Inflammatory macrophage treated with lipopolysaccharide for 4 hours (primary cell): ENCODE measurements at regions not wholly inside any gene's neighbourhood (a gene's known extent, or its start where the extent isn't known, plus 50 kb on each side); places are given as distances from the start of the nearest gene placed in this dataset.
A peak's percentile ranks its signal among the peaks of the same experiment; 100 is the strongest.

Source experiments
- DNase-seq: peaks from one replicate; pipeline ENCODE4 v3.0.0-alpha.2; 2020

DNA sequence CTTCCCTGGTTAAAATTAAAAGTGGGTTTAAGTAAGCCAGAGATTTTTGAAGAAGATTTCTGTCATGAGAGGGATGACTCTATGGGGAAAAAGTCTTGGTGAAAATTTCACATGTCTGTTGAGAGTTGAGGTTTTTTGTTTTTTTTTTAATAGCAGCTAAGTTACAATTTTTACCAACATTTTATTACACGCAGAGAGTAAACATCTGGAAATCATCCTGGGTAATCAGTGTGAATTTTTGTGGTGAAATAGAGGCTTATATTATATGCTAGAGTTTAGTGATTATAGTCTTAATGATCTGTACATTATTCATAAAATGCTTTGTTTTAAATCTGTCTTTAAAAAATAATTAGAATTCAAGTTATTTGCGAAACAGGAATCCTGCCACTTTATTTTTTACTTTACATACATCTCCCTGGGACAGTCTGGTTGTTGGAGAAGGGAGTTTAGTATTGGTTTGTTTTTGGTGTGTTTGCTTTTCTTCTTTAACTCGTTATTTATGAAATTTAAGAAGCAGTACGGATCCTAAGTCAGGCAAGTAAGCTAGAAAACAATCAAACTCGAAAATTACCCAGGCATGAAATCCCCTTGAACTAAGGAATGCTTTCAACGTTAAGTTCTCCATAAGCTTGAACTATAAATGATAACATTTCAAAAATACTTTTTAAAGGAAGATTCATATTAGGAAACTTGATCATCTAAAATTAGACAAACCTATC is 143.4 kb upstream of the TSC22D2 start:
- no peak for DNase-seq

DNA sequence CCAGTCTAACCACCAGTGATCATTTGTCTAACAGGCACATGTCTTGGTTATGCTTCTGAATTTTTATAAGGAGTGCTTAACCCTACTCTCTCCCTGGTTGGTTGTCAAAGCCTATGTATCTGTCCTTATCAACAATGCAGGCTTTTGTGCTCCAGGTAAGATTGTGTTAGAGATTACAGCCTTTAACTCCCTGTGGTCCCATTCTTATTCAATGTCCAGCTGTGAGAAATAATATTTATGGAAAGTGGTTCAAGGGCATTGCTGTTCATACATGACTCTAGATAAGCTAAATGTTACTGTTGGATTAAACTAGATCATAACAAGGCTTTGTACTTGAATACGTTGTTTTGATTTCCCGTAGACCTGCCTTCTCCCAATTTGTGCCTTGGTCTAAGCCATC is 146.1 kb upstream of the TSC22D2 start:
- DNase-seq: no peak

DNA sequence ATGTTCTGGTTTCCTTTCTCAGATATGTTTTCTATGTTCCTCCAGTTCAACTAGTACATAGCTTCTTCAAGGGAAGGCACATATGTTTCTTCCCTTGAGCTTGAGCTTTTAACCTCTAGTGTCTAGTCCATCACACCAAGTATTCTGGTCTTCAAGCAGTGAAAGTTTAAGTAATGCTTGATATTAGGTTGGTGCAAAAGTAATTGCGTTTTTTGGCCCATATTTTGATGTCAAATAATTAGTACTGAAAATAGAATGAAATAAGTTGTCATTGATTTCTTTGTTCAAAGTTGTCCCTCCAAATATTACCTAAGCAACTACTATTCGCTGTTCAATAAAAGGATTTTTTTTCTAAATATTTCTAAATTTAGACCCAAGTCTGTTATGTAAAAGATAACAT is 146.7 kb upstream of the TSC22D2 start:
- no peak for DNase-seq

DNA sequence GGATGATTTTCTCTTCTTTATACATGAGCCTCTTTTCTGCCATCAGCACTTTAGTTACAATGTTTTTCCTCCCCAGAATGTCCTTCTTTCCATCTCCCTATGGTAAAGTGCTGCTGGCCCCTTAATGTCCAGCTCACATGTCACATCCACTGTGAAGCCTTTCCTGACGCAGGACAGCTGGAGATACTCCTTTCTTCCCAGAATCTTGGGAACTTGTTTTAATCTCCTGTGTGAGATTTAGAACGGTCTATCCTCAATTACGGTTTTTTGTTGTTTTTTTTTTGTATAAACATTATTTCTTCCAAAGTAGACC is 147.7 kb upstream of the TSC22D2 start:
- DNase-seq: no peak

DNA sequence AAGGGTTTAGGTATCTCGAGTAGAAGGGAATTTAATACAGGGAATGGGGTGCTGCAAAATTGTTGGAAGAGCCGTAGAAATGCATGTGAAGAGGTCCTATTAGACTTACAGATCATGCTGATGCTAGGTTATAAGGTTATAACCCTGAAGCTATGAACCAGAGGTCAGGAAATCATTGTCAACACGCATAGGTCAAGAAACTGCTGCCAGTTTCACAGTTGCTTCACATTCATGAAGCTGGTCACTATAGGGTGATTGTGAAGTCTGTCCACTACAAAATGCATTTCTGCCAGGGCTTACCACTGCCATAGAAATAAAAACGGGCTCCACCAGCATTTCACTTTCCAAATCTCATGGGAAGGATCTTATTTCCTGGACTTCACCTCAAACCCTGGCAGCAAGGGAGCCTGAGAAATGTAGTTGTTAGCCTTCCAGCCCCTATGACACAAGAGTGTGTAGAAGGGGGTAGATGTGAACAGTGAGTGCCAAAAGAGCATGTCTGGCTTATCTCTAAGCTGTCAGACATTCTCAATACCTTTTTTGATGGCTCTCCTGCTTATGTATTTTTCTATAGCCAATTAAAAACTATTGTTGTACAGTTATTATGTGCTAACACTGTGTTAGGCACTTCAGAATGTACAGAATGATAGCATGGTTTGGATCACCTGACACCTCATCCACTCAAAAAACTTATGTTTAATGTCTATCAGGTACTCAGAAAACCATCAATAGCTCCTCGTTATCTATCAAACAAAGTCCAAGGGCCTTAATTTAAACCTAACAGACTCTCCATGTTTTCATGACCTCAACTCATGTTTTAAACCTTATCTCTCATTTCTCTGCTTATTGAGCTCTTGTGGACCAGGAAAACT is 148.3 kb upstream of the TSC22D2 start:
- DNase-seq: no peak

DNA sequence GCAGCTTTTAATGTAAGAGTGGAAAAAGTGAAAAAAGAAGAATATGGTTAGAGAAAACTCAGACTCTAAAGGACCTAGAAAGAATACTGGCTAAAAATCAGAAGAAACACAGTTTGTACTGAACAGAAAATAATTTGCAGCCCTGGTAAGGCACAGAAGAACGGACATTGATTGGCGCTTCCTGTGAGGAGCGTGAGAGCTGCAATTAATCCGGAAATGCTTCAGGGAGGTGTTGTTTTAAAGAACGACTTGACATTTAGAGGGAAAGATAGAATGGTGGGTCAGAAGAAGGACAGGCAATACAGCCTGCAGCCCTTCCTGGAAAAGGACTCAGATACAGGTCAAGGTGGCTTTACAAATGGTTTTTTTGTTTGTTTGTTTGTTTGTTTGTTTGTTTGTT is 151.3 kb upstream of the TSC22D2 start:
- no peak for DNase-seq

DNA sequence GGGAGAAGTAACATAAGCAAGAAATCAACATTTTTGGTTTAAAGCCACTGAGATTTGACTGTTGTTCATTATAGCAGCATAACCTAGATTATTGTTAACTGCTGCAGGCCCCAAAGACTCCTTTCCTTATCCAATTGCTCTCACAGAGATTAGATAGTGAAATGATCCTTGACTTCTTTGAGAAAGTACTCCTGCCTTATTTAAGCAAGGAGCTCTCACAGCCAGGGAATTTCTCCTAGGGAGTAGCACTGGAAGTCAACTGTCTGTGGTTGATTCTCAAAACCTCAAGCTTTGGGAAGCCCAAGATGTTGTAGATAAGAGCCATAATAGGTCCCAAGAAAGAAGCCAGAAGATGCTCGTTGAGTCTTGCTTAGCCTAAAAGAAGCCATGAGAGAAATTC is 151.8 kb upstream of the TSC22D2 start:
- no peak for DNase-seq

DNA sequence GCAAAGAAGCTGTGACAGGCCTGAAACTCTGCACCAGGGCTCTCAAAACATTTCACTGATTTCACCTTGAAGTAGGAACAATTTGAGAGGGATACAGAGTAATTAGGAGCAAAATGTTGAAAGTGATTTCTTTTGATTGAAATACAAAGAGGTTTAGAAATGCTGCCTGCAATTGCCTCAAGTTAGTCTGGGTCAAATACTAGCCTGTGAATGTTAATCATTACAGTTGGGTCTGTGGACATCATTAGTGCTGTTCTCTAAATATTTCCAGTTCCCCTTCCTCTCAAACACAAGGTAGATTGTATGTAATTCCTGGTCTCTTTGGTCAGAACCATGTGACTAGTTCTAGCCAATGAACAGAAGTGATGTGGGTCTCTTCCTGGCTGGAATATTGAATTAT is 152.3 kb upstream of the TSC22D2 start:
- no peak for DNase-seq

DNA sequence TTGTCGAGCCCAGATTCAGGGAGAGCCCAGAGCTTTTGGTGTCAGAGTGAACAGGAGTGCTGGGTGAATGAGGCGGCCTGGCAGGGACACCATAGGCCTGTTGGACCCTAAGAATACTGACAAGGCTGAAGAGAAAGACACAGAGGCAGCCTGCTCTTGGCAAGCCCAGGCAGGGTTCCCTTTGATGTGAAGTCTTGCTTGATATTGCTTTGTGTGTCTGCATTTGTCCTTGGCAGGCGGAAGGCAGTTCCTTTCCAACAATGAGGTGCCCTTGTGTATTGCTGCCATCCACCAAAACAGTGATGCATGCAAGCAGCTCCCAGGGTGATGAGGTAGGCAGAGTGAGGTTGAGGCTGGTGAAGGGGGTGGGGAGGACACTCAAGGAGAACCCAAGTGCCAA is 152.7 kb upstream of the TSC22D2 start:
- DNase-seq: no peak

DNA sequence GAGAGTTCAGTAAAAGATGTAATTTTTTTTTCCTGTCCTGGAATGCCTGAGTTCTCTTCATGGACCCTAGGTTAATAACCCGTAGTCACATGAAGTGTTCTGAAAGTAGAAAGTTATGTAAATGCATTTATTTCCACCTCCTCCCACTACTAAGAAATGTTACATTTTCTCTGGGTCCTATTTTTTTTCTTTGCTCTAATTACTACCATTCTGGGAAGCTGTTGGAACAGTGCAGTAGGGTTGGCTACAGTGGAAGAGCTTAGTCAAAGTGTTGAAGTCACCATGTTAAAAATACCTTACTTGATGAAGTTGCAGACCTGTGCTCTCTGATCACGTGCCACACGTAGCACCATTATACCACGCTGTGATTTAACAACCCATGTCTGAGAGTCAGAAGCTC is 153.8 kb upstream of the TSC22D2 start:
- DNase-seq: no peak

DNA sequence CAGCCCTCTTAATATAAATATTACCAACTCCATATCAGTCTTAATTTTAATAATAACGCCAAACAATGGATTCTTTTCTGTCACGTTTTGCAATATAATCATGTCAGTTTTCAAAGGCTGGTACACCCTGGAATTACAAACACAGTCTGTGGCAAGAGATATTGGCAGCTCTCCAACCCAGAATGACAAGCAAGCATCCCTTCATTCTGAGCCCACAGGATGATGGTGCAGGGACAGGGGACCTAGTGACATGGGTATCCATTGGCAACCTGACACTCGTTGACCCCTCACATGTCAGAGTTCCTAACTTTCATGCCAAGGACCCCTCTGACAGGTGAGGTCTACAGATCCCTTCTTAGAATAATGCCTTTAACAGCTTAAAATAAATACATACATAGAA is 154.5 kb upstream of the TSC22D2 start:
- DNase-seq: peak; percentile 43

DNA sequence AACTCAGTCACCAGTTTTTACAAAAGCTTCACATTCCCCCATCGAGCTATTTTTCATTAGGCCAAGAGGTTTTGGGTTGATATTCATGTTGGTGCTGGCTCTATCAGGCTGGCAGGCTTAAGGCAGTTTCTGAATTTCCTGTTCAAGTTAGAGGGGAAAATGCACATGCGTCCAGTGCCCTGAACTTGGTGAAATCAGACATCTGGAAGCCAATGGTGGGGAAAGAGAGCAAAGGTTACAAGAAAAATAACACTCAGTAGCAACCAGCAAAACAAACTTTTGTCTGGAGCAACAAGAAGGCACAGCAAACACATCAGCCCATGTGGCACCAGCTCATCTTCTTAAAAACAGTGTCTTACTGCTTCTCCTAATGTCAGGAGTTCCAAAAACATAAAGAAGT is 155.6 kb upstream of the TSC22D2 start:
- DNase-seq: no peak

DNA sequence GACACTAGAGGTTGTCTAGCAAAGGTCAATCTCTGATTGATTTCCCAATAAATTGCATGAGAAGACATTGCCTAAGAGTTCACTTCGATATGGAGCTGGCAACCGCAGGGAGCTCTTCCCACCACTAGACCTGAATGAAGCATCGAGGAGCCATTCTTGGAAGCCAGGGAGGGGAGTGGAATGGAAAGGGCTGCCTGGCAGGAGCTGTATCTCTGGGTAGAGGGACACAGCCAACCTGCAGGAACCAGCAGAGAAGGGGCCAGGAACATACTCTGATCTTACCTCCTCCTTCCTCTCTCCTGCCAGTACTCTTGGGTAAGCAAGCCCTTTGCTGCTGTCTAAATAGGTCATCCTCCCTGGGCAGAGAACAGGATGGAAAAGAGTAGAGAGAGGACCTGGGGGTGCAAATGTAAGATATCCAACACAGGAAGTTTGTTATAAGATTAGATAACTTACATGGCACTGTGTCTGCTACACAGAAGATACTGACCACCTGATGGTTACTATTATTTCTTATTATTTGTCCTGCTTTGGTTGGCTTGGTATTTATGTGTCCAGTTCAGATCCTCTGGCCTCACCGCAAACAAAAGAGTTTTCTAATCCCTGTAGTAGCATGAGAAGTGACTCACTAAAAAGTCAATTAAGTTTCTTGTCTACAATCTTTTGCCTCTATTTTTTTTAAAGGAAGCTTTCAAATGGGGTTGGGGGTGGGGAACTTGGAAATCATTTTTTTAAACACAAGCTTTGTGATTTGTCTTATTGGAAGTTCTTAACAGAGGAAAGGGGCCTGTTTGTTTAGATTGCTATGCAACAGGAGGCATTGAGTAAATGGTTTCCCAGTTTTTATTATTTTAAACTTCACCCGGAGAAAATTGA is 156.7 kb upstream of the TSC22D2 start:
- no peak for DNase-seq

DNA sequence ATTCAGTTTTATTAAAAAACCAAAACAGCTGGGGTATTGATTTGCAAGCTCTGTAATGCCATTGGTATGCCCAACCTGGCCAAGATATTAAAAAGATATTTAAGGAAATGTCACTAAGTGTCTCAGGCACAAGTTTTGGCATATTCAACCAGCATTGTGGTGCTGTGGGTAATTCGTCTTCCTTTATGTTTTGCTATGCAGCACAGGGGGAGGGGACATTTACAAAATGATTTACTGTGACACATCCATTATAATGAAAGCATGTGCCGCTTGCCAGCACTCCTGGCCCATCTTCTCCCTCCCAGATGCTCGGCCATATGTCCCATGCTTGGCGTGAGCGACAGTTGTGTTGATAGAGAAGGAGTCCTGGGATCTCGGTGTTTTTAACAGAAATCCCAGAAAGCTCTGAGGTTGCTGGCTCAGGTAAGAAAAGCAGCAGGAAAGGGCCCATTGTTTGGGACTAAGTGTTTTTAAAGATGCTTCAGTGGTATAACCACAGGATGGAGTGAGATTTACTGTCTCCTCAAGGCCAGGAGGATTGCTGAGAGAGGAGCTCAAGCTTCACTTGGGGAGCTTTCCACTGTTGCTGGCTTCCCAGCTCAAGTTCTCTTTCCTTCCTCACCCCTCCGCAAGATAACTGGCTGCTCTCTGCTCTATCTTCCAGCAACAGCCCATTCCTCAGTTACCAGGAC is 158.2 kb upstream of the TSC22D2 start:
- no peak for DNase-seq

DNA sequence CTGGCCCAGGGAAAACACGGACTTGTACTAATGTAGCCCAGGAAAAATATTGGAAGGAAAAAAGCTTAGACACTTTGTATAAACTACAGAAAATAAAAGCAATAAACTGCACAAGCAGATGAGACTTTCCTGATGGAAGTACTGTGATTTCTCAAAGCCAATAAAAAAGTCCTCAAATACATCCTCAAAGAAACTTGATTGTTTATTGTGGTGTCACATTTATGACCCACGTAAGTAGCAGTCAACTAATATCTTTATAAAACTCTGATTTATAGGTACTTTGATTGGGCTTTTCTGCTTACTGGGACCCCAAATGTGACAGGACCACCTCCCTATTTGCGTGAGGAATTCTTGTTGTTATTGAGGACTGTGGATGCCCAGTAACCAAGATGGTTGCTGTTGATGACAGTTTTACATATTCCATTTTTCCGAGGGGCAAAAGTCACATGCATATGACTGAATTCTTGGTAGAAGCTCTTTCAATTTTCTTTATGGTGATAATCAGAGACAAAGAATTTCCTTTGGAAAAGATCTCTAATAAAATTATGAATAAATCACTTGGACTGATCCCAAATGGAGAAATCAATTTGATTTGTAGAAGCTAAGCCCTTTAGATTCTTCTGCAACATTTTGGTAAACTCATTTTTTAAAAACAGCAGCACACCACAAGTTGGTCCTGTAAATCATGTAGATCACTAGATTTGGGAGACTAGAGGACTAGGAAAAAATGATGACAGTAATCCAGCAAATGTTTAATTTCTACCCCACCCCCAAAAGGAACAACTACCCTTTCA is 159.0 kb upstream of the TSC22D2 start:
- no peak for DNase-seq

DNA sequence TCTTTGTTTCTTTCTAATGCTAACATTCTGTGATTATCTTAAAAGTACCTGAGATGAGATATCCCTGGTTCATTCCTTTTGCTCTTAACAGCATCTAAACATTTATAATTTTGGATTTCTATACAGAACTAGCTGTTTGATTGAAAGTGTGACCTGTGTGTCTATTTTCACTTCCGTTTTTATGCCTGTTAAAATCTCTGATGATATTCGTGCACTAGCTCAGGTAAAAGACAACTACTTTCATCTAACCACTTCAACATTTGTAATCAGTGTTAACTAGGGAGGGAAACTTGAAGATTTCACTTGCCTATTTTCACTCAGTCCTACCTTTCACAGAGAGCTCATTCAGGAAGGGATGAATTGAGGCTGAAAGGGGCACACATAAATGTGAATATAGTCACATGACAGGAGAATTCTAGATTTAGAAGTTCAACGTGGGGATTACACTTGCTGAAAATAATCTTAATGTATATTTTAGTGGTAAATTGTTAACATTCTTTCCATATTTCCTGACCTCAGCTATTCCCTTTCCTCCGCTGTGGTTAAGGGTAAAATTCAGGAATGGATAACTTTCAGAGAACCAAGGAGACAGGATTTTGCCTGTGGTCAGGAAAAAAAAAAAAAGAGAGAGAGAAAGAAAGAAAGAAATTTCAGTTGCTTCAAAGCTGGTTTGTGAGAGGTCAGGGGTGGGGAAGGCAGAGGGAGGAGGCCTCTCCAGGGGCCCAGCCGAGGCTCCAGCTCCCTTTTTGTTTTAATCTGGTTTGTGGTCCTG is 159.8 kb upstream of the TSC22D2 start:
- no peak for DNase-seq

DNA sequence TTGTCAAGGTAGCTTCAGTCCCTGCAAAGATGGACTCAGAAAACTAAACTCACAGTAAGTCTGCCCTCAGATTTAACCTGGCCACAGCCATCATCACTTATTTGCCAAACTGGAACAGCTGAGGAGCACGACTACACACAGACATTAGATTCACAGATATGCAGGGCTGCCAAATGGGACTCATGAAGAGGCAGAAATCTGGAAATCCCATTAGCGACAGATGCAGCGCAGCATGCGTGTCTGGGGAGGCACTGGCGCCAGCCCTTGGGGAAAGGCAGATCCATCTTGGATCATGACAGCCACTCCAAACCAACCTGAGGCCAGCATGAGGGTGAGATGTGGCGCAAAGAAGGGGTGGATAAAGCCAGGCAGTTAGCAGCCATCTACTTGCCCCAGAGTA is 160.7 kb upstream of the TSC22D2 start:
- DNase-seq: no peak

DNA sequence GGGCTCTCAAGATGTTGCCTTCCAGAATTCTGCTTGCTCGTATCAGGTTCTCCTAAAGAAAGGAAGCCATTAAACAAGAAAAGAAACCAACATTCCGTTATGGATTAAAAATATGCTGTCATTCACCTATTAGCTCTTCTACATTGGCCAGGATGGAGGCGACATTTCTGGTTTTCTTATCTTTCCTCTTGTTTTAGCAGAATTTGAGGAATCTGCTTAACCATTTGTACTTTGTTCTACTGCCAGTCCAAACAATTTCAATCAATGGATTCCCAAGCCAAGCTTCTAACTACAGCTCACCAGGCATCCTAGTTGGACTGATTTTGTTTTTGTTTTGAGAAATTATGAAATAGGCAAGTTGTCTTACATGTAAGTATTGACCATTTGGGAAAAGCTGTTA is 164.6 kb upstream of the TSC22D2 start:
- DNase-seq: no peak

DNA sequence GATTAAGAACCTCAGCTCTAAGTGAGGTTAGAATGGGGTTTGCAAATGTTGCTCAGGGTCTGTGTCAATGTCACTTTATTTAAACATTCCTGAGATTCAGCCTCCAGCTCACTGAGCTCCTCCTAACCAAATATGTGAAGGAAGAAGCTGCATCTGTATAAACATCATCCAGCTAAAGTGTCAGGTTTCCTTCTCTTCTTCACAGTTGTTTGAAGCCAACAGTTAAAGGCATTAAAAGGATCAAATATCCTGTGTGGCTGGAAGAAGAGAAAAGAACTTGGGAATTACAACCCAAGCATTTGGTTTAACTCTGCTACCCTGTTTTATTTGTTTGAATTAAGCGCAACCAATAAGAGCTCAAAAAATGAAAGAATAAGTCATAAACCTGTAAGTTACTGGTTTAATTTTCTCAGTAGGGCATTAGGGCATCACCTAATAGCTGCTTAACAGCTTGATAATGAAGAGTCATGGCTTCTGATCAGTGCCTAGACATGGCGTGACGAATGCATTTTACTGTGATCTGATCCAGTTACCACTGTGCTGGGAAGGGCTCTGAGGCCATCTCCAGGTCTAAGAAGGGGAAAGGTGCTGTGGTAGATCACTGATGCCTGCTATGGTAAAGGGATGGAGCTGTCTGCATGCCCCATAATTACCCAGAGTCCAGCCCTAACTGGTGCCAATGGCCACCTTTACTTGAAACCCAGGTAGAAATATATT is 165.7 kb upstream of the TSC22D2 start:
- DNase-seq: no peak

DNA sequence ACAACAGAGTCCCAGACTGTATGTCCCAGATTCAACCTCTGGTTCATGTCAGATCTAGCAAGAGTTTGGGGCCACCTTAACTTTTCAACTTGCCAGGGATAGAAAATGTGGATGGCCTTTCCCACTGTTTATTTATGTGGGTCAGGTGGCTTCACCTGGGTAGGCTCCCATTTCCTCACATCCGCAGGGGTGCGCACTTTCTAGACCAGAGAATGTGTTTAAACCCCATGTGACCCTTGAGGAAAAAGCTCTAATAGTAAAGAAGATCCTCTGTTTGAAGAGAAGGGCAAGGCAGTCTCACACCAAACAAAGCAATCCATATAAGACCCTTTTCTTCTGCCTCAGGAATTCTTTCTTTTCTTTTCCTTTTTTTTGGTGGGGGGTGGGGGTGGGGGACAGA is 167.2 kb upstream of the TSC22D2 start:
- DNase-seq: no peak

DNA sequence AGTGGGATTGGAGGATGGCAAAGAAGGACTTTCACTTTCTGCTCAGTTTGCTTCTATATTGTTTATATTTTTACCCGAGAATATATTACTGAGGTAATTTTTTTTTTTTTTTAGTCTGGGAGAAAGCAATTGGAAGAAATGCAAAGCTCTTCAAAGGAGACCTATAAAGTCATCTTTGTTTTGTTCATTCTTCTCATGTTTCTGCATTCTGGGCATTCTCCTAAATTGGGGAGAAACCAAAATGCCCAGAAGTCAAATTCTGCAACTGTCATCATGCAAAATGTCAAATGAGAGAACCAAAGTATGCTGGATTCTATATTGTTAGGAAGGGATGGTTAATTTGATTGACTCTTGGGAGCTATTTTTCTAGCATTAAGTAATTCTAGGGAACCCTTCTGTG is 168.3 kb upstream of the TSC22D2 start:
- peak; percentile 17 for DNase-seq
